ENCODE measurements at regions not wholly inside any gene's neighbourhood (a gene's known extent, or its start where the extent isn't known, plus 50 kb on each side); places are given as distances from the start of the nearest gene placed in this dataset.

DNA sequence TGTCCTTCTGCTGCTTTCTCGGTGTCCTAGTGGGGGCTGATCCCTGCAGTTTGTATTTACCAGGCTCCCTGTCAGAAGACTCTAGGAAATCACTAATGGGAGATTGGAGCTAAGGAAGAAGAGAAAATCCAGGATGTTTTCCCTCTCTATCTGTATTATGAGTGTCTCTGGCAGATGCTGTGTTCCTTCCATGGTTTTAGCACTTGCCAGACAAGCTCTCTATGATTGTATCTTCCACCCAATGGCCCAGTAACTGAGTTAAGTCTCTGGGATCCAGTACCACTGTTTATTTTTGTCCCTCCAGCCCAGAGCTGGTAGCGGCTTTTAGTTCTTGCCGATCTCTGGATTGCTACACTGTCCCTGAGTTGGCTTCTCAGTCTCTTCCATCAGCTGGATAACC, 494.8 kb upstream of the SLC39A10 start (continued):
- TF ChIP-seq, protein P1, sequence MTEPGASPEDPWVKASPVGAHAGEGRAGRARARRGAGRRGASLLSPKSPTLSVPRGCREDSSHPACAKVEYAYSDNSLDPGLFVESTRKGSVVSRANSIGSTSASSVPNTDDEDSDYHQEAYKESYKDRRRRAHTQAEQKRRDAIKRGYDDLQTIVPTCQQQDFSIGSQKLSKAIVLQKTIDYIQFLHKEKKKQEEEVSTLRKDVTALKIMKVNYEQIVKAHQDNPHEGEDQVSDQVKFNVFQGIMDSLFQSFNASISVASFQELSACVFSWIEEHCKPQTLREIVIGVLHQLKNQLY (CRISPR knock-in tag; IDR thresholded peaks at IDR 0.05) = no peak
- no peak for TF ChIP-seq ZNF671 (CRISPR knock-in tag; IDR thresholded peaks at IDR 0.05)

DNA sequence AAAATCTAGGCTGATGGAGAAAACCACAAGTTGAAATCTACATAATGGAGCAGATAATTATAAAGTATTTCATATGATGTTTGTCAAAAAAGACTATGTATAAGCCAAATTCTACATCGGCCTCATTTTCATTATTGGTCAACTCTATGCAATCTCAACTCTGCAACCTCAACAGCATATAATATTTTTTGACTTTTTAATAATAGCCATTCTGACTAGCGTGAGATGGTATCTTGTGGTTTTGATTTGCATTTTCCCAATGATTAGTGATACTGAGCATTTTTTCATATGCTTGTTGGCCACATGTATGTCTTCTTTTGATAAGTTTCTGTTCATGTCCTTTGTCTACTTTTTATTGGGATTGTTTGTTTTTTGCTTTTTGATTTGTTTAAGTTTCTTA, 496.1 kb upstream of the SLC39A10 start:
- Mint-ChIP-seq H3K9me3 (no peaks in the 10 kb centered on the region), H3K4me1 (no peaks in the 10 kb centered on the region), H3K27me3 (ENCODE audit: low read depth) (no peaks in the 10 kb centered on the region), H3K4me3 (no peak overlapping the region), H3K27ac (no peak overlapping the region), H3K36me3 (no peaks in the 10 kb centered on the region)
- CTCF ChIA-PET = no interaction called here
- ATAC-seq (no peak), DNase-seq (ENCODE audit: low spot score) (no peak)
- TF ChIP-seq, protein P2, sequence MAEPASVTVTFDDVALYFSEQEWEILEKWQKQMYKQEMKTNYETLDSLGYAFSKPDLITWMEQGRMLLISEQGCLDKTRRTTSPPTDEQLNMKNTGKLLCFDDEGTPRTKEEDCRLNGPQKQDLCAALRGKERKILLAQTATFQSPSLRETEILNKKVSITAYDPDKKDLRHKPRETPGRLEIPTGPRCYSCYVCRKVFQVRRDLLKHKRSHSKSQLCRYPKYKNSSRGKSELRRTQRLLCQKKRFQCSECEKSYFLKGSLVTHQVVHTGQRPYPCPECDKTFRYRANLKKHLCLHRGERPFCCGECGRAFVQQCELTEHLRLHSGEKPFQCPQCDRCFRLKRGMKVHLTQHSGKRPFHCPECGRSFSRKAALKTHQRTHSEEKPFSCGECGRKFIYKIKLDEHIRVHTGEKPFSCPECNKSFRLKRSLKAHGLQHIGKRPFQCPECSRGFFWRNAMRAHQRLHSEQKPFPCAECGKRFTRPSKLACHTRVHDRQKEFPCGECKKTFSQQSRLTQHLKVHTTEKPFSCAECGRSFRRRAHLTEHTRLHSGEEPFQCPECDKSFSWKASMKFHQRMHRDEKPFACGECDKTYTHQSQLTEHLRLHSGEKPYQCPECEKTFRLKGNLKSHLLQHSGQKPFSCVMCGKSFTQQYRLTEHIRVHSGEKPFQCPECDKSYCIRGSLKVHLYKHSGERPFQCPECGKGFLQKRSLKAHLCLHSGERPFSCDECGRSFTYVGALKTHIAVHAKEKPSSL (CRISPR knock-in tag; conservative IDR thresholded peaks at IDR 0.05) = no peak
- TF ChIP-seq ZNF396 (CRISPR knock-in tag; IDR thresholded peaks at IDR 0.05; ENCODE audit: borderline replicate concordance) (no peak), GTF2I (CRISPR knock-in tag; conservative IDR thresholded peaks at IDR 0.05) (no peak), JUN (CRISPR knock-in tag; IDR thresholded peaks at IDR 0.05) (no peak), ESRRA (CRISPR knock-in tag; IDR thresholded peaks at IDR 0.05; ENCODE audit: borderline replicate concordance) (no peak), SMAD3 (CRISPR knock-in tag; IDR thresholded peaks at IDR 0.05; ENCODE audit: borderline replicate concordance) (no peak)
- TF ChIP-seq, protein P3, sequence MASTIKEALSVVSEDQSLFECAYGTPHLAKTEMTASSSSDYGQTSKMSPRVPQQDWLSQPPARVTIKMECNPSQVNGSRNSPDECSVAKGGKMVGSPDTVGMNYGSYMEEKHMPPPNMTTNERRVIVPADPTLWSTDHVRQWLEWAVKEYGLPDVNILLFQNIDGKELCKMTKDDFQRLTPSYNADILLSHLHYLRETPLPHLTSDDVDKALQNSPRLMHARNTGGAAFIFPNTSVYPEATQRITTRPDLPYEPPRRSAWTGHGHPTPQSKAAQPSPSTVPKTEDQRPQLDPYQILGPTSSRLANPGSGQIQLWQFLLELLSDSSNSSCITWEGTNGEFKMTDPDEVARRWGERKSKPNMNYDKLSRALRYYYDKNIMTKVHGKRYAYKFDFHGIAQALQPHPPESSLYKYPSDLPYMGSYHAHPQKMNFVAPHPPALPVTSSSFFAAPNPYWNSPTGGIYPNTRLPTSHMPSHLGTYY (CRISPR knock-in tag; IDR thresholded peaks at IDR 0.05) = no peak
- TF ChIP-seq, protein P4, sequence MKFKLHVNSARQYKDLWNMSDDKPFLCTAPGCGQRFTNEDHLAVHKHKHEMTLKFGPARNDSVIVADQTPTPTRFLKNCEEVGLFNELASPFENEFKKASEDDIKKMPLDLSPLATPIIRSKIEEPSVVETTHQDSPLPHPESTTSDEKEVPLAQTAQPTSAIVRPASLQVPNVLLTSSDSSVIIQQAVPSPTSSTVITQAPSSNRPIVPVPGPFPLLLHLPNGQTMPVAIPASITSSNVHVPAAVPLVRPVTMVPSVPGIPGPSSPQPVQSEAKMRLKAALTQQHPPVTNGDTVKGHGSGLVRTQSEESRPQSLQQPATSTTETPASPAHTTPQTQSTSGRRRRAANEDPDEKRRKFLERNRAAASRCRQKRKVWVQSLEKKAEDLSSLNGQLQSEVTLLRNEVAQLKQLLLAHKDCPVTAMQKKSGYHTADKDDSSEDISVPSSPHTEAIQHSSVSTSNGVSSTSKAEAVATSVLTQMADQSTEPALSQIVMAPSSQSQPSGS (CRISPR knock-in tag; IDR thresholded peaks at IDR 0.05; ENCODE audit: borderline replicate concordance, low read depth) = no peak
- TF ChIP-seq, protein P5, sequence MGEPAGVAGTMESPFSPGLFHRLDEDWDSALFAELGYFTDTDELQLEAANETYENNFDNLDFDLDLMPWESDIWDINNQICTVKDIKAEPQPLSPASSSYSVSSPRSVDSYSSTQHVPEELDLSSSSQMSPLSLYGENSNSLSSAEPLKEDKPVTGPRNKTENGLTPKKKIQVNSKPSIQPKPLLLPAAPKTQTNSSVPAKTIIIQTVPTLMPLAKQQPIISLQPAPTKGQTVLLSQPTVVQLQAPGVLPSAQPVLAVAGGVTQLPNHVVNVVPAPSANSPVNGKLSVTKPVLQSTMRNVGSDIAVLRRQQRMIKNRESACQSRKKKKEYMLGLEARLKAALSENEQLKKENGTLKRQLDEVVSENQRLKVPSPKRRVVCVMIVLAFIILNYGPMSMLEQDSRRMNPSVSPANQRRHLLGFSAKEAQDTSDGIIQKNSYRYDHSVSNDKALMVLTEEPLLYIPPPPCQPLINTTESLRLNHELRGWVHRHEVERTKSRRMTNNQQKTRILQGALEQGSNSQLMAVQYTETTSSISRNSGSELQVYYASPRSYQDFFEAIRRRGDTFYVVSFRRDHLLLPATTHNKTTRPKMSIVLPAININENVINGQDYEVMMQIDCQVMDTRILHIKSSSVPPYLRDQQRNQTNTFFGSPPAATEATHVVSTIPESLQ (CRISPR knock-in tag; IDR thresholded peaks at IDR 0.05) = no peak
- POLR2A ChIA-PET = no interaction called here

DNA sequence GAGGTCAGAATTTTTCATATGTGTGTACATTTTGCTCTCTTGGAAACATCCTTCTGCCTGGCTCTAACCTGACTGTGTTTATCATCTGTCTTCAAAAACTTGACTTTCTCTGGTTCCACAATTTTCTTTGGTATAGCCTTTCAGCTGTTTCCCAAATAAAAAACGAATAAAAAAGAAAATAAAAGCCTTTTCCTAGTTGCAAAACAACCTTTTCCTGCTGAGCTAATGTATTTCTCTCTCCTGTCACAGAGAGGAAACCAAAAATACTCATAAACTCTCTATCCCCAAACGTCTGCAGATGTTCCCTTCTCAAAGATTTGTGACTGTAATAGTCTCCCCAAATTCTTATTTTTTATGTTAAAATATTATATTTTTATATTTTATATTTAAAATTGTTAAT, 505.3 kb upstream of the SLC39A10 start:
- TF ChIP-seq, protein P6, sequence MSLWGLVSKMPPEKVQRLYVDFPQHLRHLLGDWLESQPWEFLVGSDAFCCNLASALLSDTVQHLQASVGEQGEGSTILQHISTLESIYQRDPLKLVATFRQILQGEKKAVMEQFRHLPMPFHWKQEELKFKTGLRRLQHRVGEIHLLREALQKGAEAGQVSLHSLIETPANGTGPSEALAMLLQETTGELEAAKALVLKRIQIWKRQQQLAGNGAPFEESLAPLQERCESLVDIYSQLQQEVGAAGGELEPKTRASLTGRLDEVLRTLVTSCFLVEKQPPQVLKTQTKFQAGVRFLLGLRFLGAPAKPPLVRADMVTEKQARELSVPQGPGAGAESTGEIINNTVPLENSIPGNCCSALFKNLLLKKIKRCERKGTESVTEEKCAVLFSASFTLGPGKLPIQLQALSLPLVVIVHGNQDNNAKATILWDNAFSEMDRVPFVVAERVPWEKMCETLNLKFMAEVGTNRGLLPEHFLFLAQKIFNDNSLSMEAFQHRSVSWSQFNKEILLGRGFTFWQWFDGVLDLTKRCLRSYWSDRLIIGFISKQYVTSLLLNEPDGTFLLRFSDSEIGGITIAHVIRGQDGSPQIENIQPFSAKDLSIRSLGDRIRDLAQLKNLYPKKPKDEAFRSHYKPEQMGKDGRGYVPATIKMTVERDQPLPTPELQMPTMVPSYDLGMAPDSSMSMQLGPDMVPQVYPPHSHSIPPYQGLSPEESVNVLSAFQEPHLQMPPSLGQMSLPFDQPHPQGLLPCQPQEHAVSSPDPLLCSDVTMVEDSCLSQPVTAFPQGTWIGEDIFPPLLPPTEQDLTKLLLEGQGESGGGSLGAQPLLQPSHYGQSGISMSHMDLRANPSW (CRISPR knock-in tag; conservative IDR thresholded peaks at IDR 0.05; ENCODE audit: low read depth) = no peak
- TF ChIP-seq ATF1 (CRISPR knock-in tag; IDR thresholded peaks at IDR 0.05) (no peak), ZNF219 (CRISPR knock-in tag; IDR thresholded peaks at IDR 0.05; ENCODE audit: borderline replicate concordance) (no peak), ZNF121 (CRISPR knock-in tag; IDR thresholded peaks at IDR 0.05) (no peak), ZNF138 (CRISPR knock-in tag; conservative IDR thresholded peaks at IDR 0.05) (no peak), SMAD4 (CRISPR knock-in tag; IDR thresholded peaks at IDR 0.05) (no peak), ZNF416 (CRISPR knock-in tag; IDR thresholded peaks at IDR 0.05) (no peak), JUN (CRISPR knock-in tag; IDR thresholded peaks at IDR 0.05) (no peak), ZNF396 (CRISPR knock-in tag; IDR thresholded peaks at IDR 0.05; ENCODE audit: borderline replicate concordance) (no peak)
- TF ChIP-seq, protein P7, sequence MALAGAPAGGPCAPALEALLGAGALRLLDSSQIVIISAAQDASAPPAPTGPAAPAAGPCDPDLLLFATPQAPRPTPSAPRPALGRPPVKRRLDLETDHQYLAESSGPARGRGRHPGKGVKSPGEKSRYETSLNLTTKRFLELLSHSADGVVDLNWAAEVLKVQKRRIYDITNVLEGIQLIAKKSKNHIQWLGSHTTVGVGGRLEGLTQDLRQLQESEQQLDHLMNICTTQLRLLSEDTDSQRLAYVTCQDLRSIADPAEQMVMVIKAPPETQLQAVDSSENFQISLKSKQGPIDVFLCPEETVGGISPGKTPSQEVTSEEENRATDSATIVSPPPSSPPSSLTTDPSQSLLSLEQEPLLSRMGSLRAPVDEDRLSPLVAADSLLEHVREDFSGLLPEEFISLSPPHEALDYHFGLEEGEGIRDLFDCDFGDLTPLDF (CRISPR knock-in tag; IDR thresholded peaks at IDR 0.05) = no peak
- TF ChIP-seq, protein P8, sequence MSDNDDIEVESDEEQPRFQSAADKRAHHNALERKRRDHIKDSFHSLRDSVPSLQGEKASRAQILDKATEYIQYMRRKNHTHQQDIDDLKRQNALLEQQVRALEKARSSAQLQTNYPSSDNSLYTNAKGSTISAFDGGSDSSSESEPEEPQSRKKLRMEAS (CRISPR knock-in tag; IDR thresholded peaks at IDR 0.05) = no peak
- TF ChIP-seq, protein P9, sequence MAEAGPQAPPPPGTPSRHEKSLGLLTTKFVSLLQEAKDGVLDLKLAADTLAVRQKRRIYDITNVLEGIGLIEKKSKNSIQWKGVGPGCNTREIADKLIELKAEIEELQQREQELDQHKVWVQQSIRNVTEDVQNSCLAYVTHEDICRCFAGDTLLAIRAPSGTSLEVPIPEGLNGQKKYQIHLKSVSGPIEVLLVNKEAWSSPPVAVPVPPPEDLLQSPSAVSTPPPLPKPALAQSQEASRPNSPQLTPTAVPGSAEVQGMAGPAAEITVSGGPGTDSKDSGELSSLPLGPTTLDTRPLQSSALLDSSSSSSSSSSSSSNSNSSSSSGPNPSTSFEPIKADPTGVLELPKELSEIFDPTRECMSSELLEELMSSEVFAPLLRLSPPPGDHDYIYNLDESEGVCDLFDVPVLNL (CRISPR knock-in tag; IDR thresholded peaks at IDR 0.05; ENCODE audit: borderline replicate concordance, low read depth) = no peak
- no peaks in the 10 kb centered on the region; the same call in 1 of the 2 replicates for H3K27me3 Mint-ChIP-seq (ENCODE audit: low read depth)
- H3K4me3 Mint-ChIP-seq = no peak overlapping the region
- H3K9me3 Mint-ChIP-seq = no peaks in the 10 kb centered on the region
- DNase-seq (ENCODE audit: low spot score) = no peak
- no peaks in the 10 kb centered on the region for H3K36me3 Mint-ChIP-seq
- H3K4me1 Mint-ChIP-seq = no peaks in the 10 kb centered on the region
- no peak overlapping the region for H3K27ac Mint-ChIP-seq
- CTCF ChIA-PET = no interaction called here
- POLR2A ChIA-PET = no interaction called here
- no peak for ATAC-seq

Measured in WTC11 (cell line).